CD4-positive, alpha-beta T cell (primary cell): ENCODE measurements at regions not wholly inside any gene's neighbourhood (a gene's known extent, or its start where the extent isn't known, plus 50 kb on each side); places are given as distances from the start of the nearest gene placed in this dataset.

ENCODE experiments used
- ATAC-seq: fragments of 200-7000 bp; cut with Tn5 transposase; one replicate; pipeline ENCODE4 v1.10.0; 2022; ENCODE audit warnings: mild to moderate bottlenecking; ENCODE audit not compliant: poor library complexity
- CTCF ChIA-PET: fragments of 350-600 bp; sonication (Branson Sonifier 250); formaldehyde crosslinking; loops from one replicate; lab custom pipeline; 2021; ENCODE audit warnings: antibody characterized with exemption, inconsistent platforms; lab: Charles Lee
- POLR2A ChIA-PET: fragments of 350-600 bp; sonication (Branson Sonifier 250); formaldehyde crosslinking; loops from one replicate; lab custom pipeline; 2021; ENCODE audit warnings: antibody characterized with exemption, inconsistent platforms; lab: Charles Lee
- DNase-seq, 14 experiments: peaks; one replicate each; pipeline ENCODE4 v3.0.0-alpha.2; 2013 to 2020; ENCODE audit warnings: mixed read lengths in 2 of 14
- H3K27ac ChIP-seq, 2 donors: one replicate each; pipeline versions ENCODE4 v1.5.1 to v1.7.0; 2013; ENCODE audit warnings: low read length in 2 of 2, low read depth in 1 of 2, mild to moderate bottlenecking in 1 of 2
- H3K27me3 ChIP-seq, 2 experiments: 1 replicate in 1 of 2; 2 replicates in 1 of 2; pipeline versions ENCODE4 v1.6.1 to v1.7.0; 2013; ENCODE audit warnings: low read length in 2 of 2, control low read depth in 1 of 2, mild to moderate bottlenecking in 1 of 2, moderate library complexity in 1 of 2; ENCODE audit not compliant: insufficient read depth in 2 of 2, control insufficient read depth in 1 of 2
- H3K36me3 ChIP-seq: one replicate; pipeline ENCODE4 v1.6.1; 2013; ENCODE audit warnings: low read length, control low read depth; ENCODE audit not compliant: insufficient read depth
- H3K4me1 ChIP-seq: one replicate; pipeline ENCODE4 v1.6.1; 2013; ENCODE audit warnings: low read length, control low read depth; ENCODE audit not compliant: insufficient read depth
- H3K4me3 ChIP-seq: one replicate; pipeline ENCODE4 v1.5.1; 2013; ENCODE audit warnings: mild to moderate bottlenecking, low read length, moderate library complexity
- H3K9me3 ChIP-seq, 2 experiments: 1 replicate in 1 of 2; 2 replicates in 1 of 2; pipeline versions ENCODE4 v1.6.1 to v1.7.0; 2013; ENCODE audit warnings: low read length in 2 of 2, mild to moderate bottlenecking in 2 of 2, control low read depth in 1 of 2, moderate library complexity in 1 of 2; ENCODE audit not compliant: control insufficient read depth in 1 of 2, insufficient read depth in 1 of 2
- H3K27ac Mint-ChIP-seq: one replicate; pipeline ENCODE4 v1.8.0; 2020; ENCODE audit warnings: mixed read lengths
- H3K27me3 Mint-ChIP-seq: one replicate; pipeline ENCODE4 v1.8.0; 2021; ENCODE audit warnings: mixed read lengths
- H3K36me3 Mint-ChIP-seq: one replicate; pipeline ENCODE4 v1.8.0; 2021; ENCODE audit warnings: low read depth, mixed read lengths
- H3K4me1 Mint-ChIP-seq: one replicate; pipeline ENCODE4 v1.8.0; 2021; ENCODE audit warnings: low read depth, mixed read lengths
- H3K4me3 Mint-ChIP-seq: one replicate; pipeline ENCODE4 v1.8.0; 2020; ENCODE audit warnings: mild to moderate bottlenecking, mixed read lengths
- H3K9me3 Mint-ChIP-seq: one replicate; pipeline ENCODE4 v1.8.0; 2020; ENCODE audit warnings: mixed read lengths
- intact Hi-C, 2 experiments: fragments of 100-400 bp; cut with DNase I in 1 of 2; cut with micrococcal nuclease in 1 of 2; formaldehyde crosslinking; loops; one replicate each; pipeline versions ENCODE4 v1.15.1 to v1.9.0; 2023 to 2025; cut with DNase I, micrococcal nuclease
- TF ChIP-seq, protein P1 (sequence below): fragments of 200-600 bp; IDR thresholded peaks from one replicate; pipeline ENCODE4 v1.8.0; 2022; ENCODE audit warnings: antibody characterized with exemption, mild to moderate bottlenecking

DNA sequence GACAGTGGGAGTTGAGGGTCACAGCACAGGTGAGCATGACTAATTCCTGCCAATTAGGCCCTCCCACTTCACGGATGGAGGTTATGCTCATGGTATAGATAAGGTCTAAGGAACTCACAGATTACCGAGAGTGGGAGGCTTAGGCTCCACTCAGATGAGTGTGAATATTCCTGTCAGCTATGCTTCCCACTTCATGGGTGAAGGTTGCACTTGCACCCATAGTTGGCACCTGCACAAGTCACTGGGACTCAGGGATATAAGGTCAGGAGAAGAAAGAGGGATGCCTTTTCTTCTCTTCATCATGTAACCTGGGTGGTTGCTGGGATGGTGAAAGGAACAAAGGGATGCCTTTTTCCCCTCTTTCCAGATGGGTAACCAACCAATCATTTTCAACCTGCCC, 264.9 kb upstream of the TNC start:
- DNase-seq (no peak), ATAC-seq (no peak)
- H3K27ac ChIP-seq, result no peak overlapping the region
- no peaks in the 10 kb centered on the region for H3K36me3 Mint-ChIP-seq
- no peaks in the 10 kb centered on the region for H3K4me1 Mint-ChIP-seq
- ChIA-PET CTCF (no interaction called here), POLR2A (no interaction called here)
- H3K9me3 ChIP-seq, result peaks cover 0 to 19% of the 10 kb centered on the region in 2 experiments
- H3K4me1 ChIP-seq, result no peaks in the 10 kb centered on the region
- peaks cover 0 to 2% of the 10 kb centered on the region in 2 experiments for H3K27me3 ChIP-seq
- peaks cover 5% of the 10 kb centered on the region for H3K27me3 Mint-ChIP-seq
- no peak overlapping the region for H3K27ac Mint-ChIP-seq
- H3K36me3 ChIP-seq, result no peaks in the 10 kb centered on the region
- H3K4me3 ChIP-seq, result no peak overlapping the region
- TF ChIP-seq, protein P1, sequence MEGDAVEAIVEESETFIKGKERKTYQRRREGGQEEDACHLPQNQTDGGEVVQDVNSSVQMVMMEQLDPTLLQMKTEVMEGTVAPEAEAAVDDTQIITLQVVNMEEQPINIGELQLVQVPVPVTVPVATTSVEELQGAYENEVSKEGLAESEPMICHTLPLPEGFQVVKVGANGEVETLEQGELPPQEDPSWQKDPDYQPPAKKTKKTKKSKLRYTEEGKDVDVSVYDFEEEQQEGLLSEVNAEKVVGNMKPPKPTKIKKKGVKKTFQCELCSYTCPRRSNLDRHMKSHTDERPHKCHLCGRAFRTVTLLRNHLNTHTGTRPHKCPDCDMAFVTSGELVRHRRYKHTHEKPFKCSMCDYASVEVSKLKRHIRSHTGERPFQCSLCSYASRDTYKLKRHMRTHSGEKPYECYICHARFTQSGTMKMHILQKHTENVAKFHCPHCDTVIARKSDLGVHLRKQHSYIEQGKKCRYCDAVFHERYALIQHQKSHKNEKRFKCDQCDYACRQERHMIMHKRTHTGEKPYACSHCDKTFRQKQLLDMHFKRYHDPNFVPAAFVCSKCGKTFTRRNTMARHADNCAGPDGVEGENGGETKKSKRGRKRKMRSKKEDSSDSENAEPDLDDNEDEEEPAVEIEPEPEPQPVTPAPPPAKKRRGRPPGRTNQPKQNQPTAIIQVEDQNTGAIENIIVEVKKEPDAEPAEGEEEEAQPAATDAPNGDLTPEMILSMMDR, result no peak
- intact Hi-C loops, result no loop called here
- H3K9me3 Mint-ChIP-seq, result peaks cover 7% of the 10 kb centered on the region
- no peak overlapping the region for H3K4me3 Mint-ChIP-seq

DNA sequence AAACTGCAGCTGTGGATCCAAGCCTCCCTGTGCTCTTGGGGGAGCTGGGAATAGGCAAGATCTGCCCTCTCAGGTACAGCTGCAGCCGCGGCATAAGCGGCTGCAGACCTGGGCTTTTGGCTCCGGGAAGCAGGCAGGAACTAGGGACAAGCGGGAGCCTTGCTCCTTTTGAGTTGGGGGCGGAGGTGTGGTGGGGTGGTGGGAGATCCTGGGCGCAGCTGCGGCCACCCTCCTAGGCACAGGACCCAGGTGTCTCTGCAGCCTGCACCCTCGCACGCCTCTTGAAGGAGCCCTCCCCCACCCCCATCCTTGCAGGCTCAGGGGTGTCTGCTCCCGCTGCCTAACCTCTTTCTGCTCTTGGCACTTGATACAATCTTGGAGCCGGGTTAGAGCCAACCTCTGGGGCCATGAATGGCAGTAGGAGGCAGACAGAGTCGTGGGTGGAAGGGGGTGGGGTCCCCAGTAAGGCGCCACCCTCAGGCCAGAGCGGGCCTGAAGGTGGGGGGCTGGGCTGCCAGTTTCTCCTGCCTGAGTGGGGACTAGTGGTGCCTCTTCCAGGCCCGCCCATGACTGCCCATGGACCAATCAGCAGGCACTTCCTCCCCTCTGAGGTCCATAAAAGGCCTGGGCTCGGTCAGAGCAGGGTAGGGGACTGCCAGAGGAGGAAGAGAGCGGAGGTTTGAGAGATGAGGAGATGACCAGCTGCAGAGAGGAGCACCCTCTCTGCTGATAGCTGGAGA, 267.6 kb upstream of the TNC start:
- TF ChIP-seq, protein P1, result no peak
- H3K36me3 ChIP-seq, result no peaks in the 10 kb centered on the region
- H3K36me3 Mint-ChIP-seq, result no peaks in the 10 kb centered on the region
- peaks cover 0 to 10% of the 10 kb centered on the region in 2 experiments for H3K9me3 ChIP-seq
- H3K9me3 Mint-ChIP-seq, result peaks cover 7% of the 10 kb centered on the region
- no peak overlapping the region for H3K27ac ChIP-seq
- peaks cover 5% of the 10 kb centered on the region for H3K27me3 Mint-ChIP-seq
- H3K27me3 ChIP-seq, result no peaks in the 10 kb centered on the region
- H3K4me1 ChIP-seq, result no peaks in the 10 kb centered on the region
- intact Hi-C loops, result no loop called here
- H3K4me1 Mint-ChIP-seq, result no peaks in the 10 kb centered on the region
- no peak for DNase-seq
- CTCF ChIA-PET, result no interaction called here
- POLR2A ChIA-PET, result no interaction called here
- ATAC-seq, result no peak
- H3K27ac Mint-ChIP-seq, result no peak overlapping the region
- no peak overlapping the region for H3K4me3 Mint-ChIP-seq
- H3K4me3 ChIP-seq, result no peak overlapping the region

DNA sequence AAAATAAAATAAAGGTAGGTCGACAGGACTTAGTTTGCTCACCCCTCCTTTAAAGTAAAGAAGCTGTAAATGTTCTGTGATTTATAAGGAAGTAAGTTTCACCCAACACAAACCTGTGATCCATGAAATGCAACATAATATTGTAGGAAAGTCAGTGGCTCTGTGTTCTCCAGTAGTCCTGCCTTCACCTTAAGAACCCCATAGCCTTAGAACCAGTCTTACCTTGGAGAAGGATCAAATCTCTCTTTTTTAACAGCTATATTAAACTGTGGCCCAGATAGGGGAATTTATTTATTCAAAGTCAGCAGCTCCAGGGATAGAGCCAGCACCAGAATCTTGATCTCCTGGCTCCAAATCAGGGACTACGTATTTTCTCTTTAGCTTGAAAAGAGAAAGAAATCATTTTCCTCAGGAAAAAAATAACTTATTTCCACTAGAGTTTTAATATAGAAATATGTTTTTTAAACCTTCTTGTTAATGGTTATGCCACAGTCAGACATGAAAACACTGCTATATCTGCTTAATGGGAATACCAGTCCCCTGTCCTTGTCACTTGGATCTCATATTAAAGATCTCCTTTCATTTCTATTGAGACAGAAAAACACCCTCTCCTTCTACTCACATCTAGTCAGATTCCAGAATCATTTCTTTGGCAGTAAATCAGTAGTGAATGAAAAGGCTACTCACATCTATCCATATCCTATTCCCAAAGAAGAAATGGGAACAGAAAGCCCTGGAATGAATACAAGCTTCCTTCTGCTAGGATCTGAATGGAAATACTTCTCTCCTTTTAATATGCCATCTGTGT, 269.2 kb upstream of the TNC start:
- H3K27me3 ChIP-seq, result no peaks in the 10 kb centered on the region
- POLR2A ChIA-PET, result no interaction called here
- H3K27ac Mint-ChIP-seq, result no peak overlapping the region
- H3K4me1 ChIP-seq, result no peaks in the 10 kb centered on the region
- CTCF ChIA-PET, result no interaction called here
- peaks cover 0 to 10% of the 10 kb centered on the region in 2 experiments for H3K9me3 ChIP-seq
- H3K4me3 ChIP-seq, result no peak overlapping the region
- no peaks in the 10 kb centered on the region for H3K4me1 Mint-ChIP-seq
- peaks cover 5% of the 10 kb centered on the region for H3K9me3 Mint-ChIP-seq
- ATAC-seq (no peak), DNase-seq (no peak)
- H3K27me3 Mint-ChIP-seq, result peaks cover 12% of the 10 kb centered on the region
- H3K36me3 Mint-ChIP-seq, result no peaks in the 10 kb centered on the region
- no peak overlapping the region for H3K27ac ChIP-seq
- intact Hi-C loops, result no loop called here
- no peaks in the 10 kb centered on the region for H3K36me3 ChIP-seq
- H3K4me3 Mint-ChIP-seq, result no peak overlapping the region
- TF ChIP-seq, protein P1, result no peak
